Pons (tissue), 1 donor: ENCODE measurements at regions not wholly inside any gene's neighbourhood (a gene's known extent, or its start where the extent isn't known, plus 50 kb on each side); places are given as distances from the start of the nearest gene placed in this dataset.

Experiments used
- DNase-seq: peaks from one replicate; pipeline ENCODE4 v3.0.0-alpha.2; 2016; ENCODE audit warnings: low spot score

DNA sequence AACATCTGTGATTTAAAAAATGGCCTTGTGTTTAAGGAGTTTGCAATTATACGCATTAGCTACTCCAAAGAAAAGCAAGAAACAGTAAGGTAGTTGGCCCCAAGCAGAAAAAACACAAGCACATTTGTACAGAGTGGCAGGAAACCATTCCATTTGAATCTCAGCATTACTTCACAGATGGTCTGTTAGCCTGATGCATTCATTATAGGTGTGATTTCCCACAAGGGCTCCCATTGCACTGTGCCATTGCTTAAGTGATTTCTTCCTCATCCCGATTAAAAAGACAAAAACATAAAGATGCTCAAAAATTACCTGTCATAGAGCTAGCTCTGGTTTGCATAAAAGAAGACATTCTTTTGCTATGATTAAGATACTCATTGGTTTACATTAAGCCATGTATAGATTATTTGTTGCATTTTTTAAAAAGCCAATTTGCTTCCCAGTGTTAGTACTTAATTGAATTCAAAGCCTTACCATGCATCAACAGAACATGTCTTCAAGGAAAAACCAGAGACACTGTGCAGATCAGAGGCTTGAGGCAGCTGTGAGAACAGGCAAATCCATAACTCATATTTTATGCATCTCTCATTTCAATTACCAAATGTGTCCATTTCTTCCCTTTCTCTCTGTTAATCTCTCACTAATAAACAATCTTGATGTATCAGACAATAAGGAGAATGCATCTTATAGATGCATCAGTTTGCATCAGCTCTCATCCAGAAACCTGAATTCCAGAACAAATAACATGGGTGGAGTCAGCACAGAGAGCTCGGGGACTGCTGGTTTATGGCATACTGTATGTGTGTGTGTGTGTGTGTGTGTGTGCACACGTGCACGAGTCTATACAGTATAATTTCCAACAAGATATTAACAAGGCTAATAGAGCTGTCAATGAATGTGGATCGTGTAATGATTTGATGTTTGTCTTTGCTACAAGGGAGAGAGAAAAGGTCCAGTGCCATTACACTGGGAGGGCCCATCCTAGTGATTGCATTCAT is 558.6 kb upstream of the HS6ST1 start:
- DNase-seq = no peak

- no peak for DNase-seq
These were observed 560.5 kb upstream of the HS6ST1 start for GRCh38 chr2:128879161-128879560.

DNA sequence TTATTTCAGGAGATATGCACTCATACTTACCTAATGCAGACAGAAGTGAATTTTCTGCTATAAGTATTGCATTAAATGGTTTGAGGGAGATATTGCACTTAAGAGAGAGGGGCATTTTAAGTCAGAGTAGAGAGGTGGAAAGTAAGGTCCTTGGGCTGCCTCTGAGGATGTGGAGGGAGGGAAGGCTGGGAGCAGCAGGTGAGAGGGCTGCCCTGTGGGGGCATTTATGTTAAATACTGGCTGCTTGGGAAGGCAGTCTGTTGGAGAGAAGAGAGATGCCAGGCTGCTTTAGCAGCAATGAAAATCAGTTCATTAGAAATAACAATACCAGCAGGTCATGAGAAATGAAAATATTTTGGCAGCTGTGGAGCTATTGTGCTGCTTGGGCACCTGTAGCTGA is 576.2 kb upstream of the HS6ST1 start:
- DNase-seq = no peak

DNA sequence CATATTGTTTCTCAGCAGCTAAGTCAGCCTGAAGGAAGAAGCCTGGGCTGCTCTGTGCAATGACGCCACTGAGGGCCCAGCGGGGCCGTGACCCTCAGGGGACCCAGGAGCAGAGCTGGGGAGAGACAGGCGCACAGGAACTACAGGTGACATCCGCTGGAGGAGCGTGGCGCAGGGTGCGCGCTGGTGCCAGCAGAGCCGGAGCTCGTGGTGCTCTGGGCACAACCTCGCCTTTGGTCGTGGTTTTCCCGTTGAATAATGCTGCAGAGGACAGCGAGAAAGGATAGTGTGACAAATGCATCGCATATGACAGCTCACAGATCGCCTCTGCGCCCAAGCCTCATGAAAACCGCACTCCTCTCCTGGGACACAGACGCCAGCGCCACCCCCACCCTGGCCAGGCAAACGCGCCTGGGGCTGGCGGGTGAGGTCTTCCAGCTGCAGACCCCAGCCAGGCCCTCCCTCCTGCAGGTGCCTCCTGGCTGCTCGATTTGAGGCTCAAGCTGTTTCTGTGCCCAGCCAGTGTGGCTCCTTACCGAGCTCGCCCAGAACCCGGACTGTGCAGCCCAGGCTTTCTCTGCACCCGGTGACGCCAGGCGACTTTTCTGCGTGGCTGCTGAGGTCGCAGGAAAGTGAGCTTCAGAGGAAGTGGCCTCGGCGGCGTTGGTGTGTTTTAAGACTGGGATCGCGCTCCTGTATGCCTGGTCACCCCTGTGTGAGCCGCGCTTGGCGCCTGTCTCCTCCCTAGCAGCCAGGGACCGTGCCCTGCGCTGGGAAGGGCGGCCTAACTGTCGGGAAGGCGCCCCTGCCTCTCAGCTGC is 583.1 kb upstream of the HS6ST1 start:
- no peak for DNase-seq

GRCh38 chr2:128903637-128904036 is 585.0 kb upstream of the HS6ST1 start:
- no peak for DNase-seq

GRCh38 chr2:128911276-128911675 is 592.6 kb upstream of the HS6ST1 start:
- DNase-seq = no peak

DNA sequence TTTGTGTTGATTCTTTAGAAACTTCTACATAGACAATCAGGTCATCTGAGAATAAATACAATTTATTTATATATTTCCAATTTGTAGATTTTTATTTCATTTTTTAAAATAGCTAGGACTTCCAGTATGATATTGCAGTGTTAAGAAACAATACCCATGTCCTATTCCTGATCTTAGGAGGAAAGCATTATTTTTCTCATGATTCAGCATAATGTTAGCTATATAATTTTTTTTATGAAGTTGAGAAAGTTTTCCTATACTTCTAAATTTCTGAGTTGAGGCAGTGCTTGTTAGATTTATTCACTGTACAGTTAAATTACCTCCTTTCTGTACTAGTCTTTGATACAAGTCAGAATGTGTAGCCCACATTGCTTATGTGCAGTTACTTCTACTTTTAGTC is 595.7 kb upstream of the HS6ST1 start:
- no peak for DNase-seq

DNA sequence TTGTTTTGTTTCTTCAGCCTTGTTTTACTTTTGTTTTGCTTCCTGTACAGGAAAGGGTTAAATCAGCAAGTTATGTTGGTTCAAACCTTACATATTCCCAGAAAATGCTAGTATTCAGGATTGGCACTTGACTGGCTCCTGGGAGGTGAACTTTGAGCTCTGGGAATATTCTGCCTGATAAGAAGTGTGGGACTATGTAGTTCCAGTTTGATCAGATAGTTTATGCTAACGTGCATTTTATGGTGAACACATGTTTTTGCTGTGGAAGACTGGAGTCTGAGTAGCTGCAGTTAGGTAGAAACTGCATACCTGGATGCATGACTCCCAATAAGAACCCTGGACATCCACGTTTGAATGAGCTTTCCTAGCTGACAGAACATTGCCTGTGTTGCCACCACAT is 603.1 kb upstream of the HS6ST1 start:
- DNase-seq = no peak

DNA sequence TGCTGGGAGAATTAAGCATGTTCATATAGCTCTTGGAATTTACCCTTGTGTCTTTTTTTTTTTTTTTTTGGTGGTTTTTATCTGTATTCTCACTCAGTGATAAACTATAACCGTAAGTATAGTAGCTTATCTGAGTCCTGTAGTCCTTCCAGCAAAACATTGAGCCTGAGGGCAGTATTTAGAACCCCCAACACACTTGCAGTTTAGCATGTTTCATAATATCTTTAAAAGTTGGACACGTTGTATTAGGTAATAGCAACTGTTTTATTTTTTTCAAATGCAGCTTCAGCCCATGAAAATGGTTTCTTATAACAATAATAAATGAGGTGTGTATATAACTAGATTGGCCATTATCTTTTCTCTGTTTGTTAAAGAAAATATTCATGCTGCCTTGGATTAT is 603.5 kb upstream of the HS6ST1 start:
- DNase-seq = no peak

DNA sequence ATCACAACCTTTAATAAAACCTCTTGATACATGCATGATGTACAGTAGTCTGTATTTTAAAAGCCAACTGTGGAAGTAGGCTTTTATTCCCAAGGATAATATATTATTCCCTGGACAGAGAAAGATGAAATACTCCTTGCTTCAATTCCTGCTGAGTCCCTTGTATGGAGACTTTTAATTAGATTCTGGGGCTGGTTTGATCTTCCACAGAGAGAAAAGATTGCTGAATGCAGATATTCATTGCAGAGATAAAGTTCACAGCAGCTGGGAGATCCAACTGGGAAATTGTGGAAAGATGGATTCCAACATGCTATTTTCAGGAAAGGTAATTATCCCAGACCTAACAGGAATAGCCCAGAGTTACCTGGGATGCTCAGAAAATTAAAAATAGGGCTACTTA is 607.0 kb upstream of the HS6ST1 start:
- DNase-seq = no peak

- DNase-seq = no peak
These were observed 611.4 kb upstream of the HS6ST1 start for GRCh38 chr2:128930101-128930500.

GRCh38 chr2:128940378-128940777 is 621.7 kb upstream of the HS6ST1 start:
- DNase-seq = no peak

DNA sequence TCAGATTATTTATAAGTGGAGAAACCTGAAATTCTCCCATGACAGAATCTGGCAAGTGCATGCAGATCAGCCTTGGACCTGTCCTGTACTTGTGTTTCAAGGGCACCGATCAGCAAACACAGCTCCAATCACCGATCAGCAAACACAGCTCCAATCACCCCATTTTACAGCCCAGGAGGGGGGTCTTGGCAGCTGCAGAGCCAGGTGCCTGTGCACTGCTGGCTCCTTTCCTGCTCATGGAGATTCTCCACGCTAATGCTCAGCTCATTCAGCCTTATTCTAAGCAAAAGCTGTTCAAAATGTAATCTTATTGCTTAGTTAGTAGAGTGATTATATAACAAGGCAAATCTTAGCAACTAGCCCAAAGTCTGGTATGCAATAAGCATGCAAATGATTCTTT is 623.1 kb upstream of the HS6ST1 start:
- DNase-seq = no peak

GRCh38 chr2:128949360-128949759 is 630.7 kb upstream of the HS6ST1 start:
- DNase-seq = no peak

- no peak for DNase-seq
These were observed 632.1 kb upstream of the HS6ST1 start for GRCh38 chr2:128950758-128951157.

GRCh38 chr2:128958241-128958640 is 639.6 kb upstream of the HS6ST1 start:
- no peak for DNase-seq

GRCh38 chr2:128967646-128968045 is 649.0 kb upstream of the HS6ST1 start:
- no peak for DNase-seq

DNA sequence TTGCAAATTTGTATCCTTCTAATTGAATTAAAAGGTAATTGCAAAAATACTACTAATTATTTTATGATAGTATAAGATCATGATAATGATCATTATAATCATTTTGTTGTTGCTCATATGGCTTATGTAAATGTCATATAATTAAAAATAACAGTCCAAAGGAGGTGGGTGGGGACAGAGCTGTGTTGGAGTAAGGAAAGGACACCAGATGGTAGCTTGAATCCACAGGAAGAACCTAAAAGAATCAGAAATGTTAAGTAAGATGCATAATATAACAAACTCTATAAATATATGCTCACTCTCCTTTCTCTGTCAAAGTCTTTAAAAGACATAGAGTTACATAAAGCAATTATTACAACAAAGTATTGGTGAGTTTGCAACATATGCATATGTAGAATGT is 650.7 kb upstream of the HS6ST1 start:
- DNase-seq = no peak

GRCh38 chr2:128970332-128971116 is 651.9 kb upstream of the HS6ST1 start:
- DNase-seq = no peak

- no peak for DNase-seq
These were observed 654.9 kb upstream of the HS6ST1 start for GRCh38 chr2:128973566-128973965.

GRCh38 chr2:128978212-128978611 is 659.5 kb upstream of the HS6ST1 start:
- no peak for DNase-seq

DNA sequence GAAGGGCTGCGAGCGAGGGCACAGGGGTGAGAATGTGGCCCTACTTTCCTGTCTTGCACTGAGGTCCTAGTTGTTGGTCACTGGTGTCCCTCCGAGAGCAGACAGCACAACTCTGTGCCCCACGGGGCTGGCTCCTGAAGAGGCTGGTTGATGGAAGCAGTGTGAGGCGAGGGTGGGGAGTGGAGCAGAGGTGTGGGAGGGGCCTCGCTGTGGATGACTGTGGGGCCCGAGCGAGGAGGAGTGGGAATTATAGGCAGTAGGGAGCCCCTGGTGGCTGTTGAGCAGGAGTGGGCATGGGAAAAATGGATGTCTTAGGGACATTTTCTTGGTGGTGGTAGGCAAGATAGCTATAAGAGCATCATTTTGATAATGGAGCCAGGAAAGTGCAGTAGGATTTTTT is 660.5 kb upstream of the HS6ST1 start:
- DNase-seq = no peak
